ENCODE measurements at regions not wholly inside any gene's neighbourhood (a gene's known extent, or its start where the extent isn't known, plus 50 kb on each side); places are given as distances from the start of the nearest gene placed in this dataset.
A peak's percentile ranks its signal among the peaks of the same experiment; 100 is the strongest.
"Not testable (repeated sequence)": the region's sequence is repeated elsewhere in the genome, so short reads cannot be mapped to it uniquely, and the experiment has no call there.

- no peak overlapping the region for H3K4me3 ChIP-seq (ENCODE audit: low read length)
- no peak for DNase-seq (ENCODE audit: low read depth)
- no peak for TF ChIP-seq CTCF (conservative IDR thresholded peaks at IDR 0.05; ENCODE audit: low read length)
These were observed 220.5 kb upstream of the HSF2 start for GRCh38 chr6:122178988-122179387.

GRCh38 chr6:122180132-122180531 lies 219.3 kb upstream of the HSF2 start:
- TF ChIP-seq CTCF (conservative IDR thresholded peaks at IDR 0.05; ENCODE audit: low read length) = peak; percentile 56
- peak; percentile 28 for DNase-seq (ENCODE audit: low read depth)
- H3K4me3 ChIP-seq (ENCODE audit: low read length) = no peak overlapping the region

GRCh38 chr6:122182061-122182460 lies 217.4 kb upstream of the HSF2 start:
- no peak overlapping the region for H3K4me3 ChIP-seq (ENCODE audit: low read length)
- no peak for TF ChIP-seq CTCF (conservative IDR thresholded peaks at IDR 0.05; ENCODE audit: low read length)

GRCh38 chr6:122184401-122184827 lies 215.0 kb upstream of the HSF2 start:
- H3K4me3 ChIP-seq (ENCODE audit: low read length) = peak overlapping the region; percentile 9; the same call in 1 of the 2 replicates
- DNase-seq (ENCODE audit: low read depth) = peak; percentile 50
- peak; percentile 66 for TF ChIP-seq CTCF (conservative IDR thresholded peaks at IDR 0.05; ENCODE audit: low read length)

More at GRCh38 chr6:122182061-122182460, 217.4 kb upstream of the HSF2 start:
- DNase-seq (ENCODE audit: low read depth) = no peak

- not testable (repeated sequence) for DNase-seq (ENCODE audit: low read depth); H3K4me3 ChIP-seq (ENCODE audit: low read length)
These were observed 214.0 kb upstream of the HSF2 start for GRCh38 chr6:122185458-122185857.

GRCh38 chr6:122187186-122187585 lies 212.3 kb upstream of the HSF2 start:
- TF ChIP-seq CTCF (conservative IDR thresholded peaks at IDR 0.05; ENCODE audit: low read length) = no peak
- H3K4me3 ChIP-seq (ENCODE audit: low read length) = no peak overlapping the region
- DNase-seq (ENCODE audit: low read depth) = no peak

GRCh38 chr6:122198922-122199321 lies 200.5 kb upstream of the HSF2 start:
- H3K4me3 ChIP-seq (ENCODE audit: low read length) = no peak overlapping the region
- TF ChIP-seq CTCF (conservative IDR thresholded peaks at IDR 0.05; ENCODE audit: low read length) = no peak
- no peak for DNase-seq (ENCODE audit: low read depth)

GRCh38 chr6:122200440-122200839 lies 199.0 kb upstream of the HSF2 start:
- no peak for DNase-seq (ENCODE audit: low read depth)
- TF ChIP-seq CTCF (conservative IDR thresholded peaks at IDR 0.05; ENCODE audit: low read length) = no peak
- no peak overlapping the region for H3K4me3 ChIP-seq (ENCODE audit: low read length)
